HEK293 (cell line): ENCODE measurements at regions not wholly inside any gene's neighbourhood (a gene's known extent, or its start where the extent isn't known, plus 50 kb on each side); places are given as distances from the start of the nearest gene placed in this dataset.

Experiments
- YY1 ChIP-seq: fragments of 450-650 bp; formaldehyde crosslinking; IDR thresholded peaks from 2 replicates; pipeline ENCODE4 v1.5.1; 2018; ENCODE audit warnings: missing biosample characterization, missing genetic modification characterization
- ZNF510 ChIP-seq: fragments of 450-650 bp; formaldehyde crosslinking; IDR thresholded peaks from 2 replicates; pipeline ENCODE4 v1.5.1; 2018; ENCODE audit warnings: mild to moderate bottlenecking, missing genetic modification characterization, missing biosample characterization; ENCODE audit not compliant: insufficient replicate concordance
- TF ChIP-seq, protein P1 (sequence below): fragments of 450-650 bp; formaldehyde crosslinking; IDR thresholded peaks from 2 replicates; pipeline ENCODE4 v1.5.1; 2016; ENCODE audit warnings: missing biosample characterization, missing genetic modification characterization

DNA sequence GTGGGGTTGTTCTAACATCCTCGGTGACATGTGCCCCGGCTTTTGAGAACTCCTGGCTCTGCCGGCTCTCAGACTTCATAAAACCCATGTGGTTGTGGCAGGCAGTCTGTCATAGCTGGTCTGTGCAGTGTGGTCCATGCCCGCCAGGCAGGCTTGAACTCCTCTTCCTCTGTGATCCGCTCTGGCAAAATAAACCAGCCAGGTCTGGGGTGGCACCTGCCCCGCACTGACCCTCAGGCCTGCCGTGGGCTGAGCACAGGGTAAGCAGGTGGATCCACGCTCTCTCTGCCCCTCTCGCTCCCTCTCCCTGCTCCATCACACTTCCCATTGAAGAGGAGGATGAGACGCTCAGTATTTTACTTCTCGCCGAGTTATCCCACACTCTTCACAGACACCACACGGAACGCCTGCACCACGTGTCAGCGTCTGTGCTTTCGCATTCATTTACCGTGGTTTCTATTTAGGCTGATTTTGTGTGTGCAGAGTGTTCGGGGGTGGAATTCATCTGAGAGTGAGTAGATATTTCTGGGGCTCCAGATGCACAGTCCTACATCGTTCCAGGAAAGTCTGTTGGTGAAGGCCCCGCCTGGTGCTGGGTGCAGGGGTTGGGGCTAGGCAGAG lies 56.4 kb downstream of the RTP5 start:
- TF ChIP-seq, protein P1, sequence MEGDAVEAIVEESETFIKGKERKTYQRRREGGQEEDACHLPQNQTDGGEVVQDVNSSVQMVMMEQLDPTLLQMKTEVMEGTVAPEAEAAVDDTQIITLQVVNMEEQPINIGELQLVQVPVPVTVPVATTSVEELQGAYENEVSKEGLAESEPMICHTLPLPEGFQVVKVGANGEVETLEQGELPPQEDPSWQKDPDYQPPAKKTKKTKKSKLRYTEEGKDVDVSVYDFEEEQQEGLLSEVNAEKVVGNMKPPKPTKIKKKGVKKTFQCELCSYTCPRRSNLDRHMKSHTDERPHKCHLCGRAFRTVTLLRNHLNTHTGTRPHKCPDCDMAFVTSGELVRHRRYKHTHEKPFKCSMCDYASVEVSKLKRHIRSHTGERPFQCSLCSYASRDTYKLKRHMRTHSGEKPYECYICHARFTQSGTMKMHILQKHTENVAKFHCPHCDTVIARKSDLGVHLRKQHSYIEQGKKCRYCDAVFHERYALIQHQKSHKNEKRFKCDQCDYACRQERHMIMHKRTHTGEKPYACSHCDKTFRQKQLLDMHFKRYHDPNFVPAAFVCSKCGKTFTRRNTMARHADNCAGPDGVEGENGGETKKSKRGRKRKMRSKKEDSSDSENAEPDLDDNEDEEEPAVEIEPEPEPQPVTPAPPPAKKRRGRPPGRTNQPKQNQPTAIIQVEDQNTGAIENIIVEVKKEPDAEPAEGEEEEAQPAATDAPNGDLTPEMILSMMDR (tag by site-specific recombination) = no peak
- TF ChIP-seq YY1 (tag by site-specific recombination) = no peak
- no peak for TF ChIP-seq ZNF510
